CD4-positive, alpha-beta T cell (primary cell): ENCODE measurements at regions not wholly inside any gene's neighbourhood (a gene's known extent, or its start where the extent isn't known, plus 50 kb on each side); places are given as distances from the start of the nearest gene placed in this dataset.

Source experiments
- ATAC-seq: fragments of 200-7000 bp; cut with Tn5 transposase; one replicate; pipeline ENCODE4 v1.10.0; 2022; ENCODE audit warnings: mild to moderate bottlenecking; ENCODE audit not compliant: poor library complexity
- CTCF ChIA-PET: fragments of 350-600 bp; sonication (Branson Sonifier 250); formaldehyde crosslinking; loops from one replicate; lab custom pipeline; 2021; ENCODE audit warnings: antibody characterized with exemption, inconsistent platforms; lab: Charles Lee
- POLR2A ChIA-PET: fragments of 350-600 bp; sonication (Branson Sonifier 250); formaldehyde crosslinking; loops from one replicate; lab custom pipeline; 2021; ENCODE audit warnings: antibody characterized with exemption, inconsistent platforms; lab: Charles Lee
- DNase-seq, 14 experiments: peaks; one replicate each; pipeline ENCODE4 v3.0.0-alpha.2; 2013 to 2020; ENCODE audit warnings: mixed read lengths in 2 of 14
- H3K27ac ChIP-seq, 2 donors: one replicate each; pipeline versions ENCODE4 v1.5.1 to v1.7.0; 2013; ENCODE audit warnings: low read length in 2 of 2, low read depth in 1 of 2, mild to moderate bottlenecking in 1 of 2
- H3K27me3 ChIP-seq, 2 experiments: 1 replicate in 1 of 2; 2 replicates in 1 of 2; pipeline versions ENCODE4 v1.6.1 to v1.7.0; 2013; ENCODE audit warnings: low read length in 2 of 2, control low read depth in 1 of 2, mild to moderate bottlenecking in 1 of 2, moderate library complexity in 1 of 2; ENCODE audit not compliant: insufficient read depth in 2 of 2, control insufficient read depth in 1 of 2
- H3K36me3 ChIP-seq: one replicate; pipeline ENCODE4 v1.6.1; 2013; ENCODE audit warnings: low read length, control low read depth; ENCODE audit not compliant: insufficient read depth
- H3K4me1 ChIP-seq: one replicate; pipeline ENCODE4 v1.6.1; 2013; ENCODE audit warnings: low read length, control low read depth; ENCODE audit not compliant: insufficient read depth
- H3K4me3 ChIP-seq: one replicate; pipeline ENCODE4 v1.5.1; 2013; ENCODE audit warnings: mild to moderate bottlenecking, low read length, moderate library complexity
- H3K9me3 ChIP-seq, 2 experiments: 1 replicate in 1 of 2; 2 replicates in 1 of 2; pipeline versions ENCODE4 v1.6.1 to v1.7.0; 2013; ENCODE audit warnings: low read length in 2 of 2, mild to moderate bottlenecking in 2 of 2, control low read depth in 1 of 2, moderate library complexity in 1 of 2; ENCODE audit not compliant: control insufficient read depth in 1 of 2, insufficient read depth in 1 of 2
- H3K27ac Mint-ChIP-seq: one replicate; pipeline ENCODE4 v1.8.0; 2020; ENCODE audit warnings: mixed read lengths
- H3K27me3 Mint-ChIP-seq: one replicate; pipeline ENCODE4 v1.8.0; 2021; ENCODE audit warnings: mixed read lengths
- H3K36me3 Mint-ChIP-seq: one replicate; pipeline ENCODE4 v1.8.0; 2021; ENCODE audit warnings: low read depth, mixed read lengths
- H3K4me1 Mint-ChIP-seq: one replicate; pipeline ENCODE4 v1.8.0; 2021; ENCODE audit warnings: low read depth, mixed read lengths
- H3K4me3 Mint-ChIP-seq: one replicate; pipeline ENCODE4 v1.8.0; 2020; ENCODE audit warnings: mild to moderate bottlenecking, mixed read lengths
- H3K9me3 Mint-ChIP-seq: one replicate; pipeline ENCODE4 v1.8.0; 2020; ENCODE audit warnings: mixed read lengths
- intact Hi-C, 2 experiments: fragments of 100-400 bp; cut with DNase I in 1 of 2; cut with micrococcal nuclease in 1 of 2; formaldehyde crosslinking; loops; one replicate each; pipeline versions ENCODE4 v1.15.1 to v1.9.0; 2023 to 2025; cut with DNase I, micrococcal nuclease
- TF ChIP-seq, protein P1 (sequence below): fragments of 200-600 bp; IDR thresholded peaks from one replicate; pipeline ENCODE4 v1.8.0; 2022; ENCODE audit warnings: antibody characterized with exemption, mild to moderate bottlenecking

DNA sequence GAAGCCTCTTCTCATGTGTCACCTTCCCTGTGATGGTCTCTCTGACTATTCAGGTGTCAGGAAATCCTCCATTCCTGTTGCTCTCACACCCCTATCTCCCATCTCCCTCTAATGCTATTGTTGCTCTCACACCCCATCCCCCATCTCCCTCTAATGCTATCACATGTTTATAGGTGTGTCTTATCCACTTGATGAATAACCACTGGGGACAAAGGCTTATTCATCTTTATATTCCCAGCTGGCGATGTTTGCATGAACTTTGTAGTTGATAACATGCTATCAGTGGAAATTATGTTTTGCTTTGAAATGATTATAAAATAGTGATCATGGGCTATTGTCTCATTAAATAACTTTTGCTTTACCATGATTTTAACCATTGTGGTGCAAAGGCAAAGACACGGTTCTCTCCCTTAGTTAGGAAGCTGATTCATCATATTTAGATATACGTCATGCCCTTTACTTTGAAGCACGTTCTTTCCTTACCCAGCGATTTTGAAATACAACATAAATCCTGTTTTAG, 220.5 kb downstream of the PMAIP1 start:
- CTCF ChIA-PET = no interaction called here
- no peak for DNase-seq
- Mint-ChIP-seq H3K27me3 (no peaks in the 10 kb centered on the region), H3K4me3 (no peak overlapping the region), H3K36me3 (no peaks in the 10 kb centered on the region), H3K9me3 (peaks cover 2% of the 10 kb centered on the region), H3K4me1 (no peaks in the 10 kb centered on the region), H3K27ac (no peak overlapping the region)
- no peaks in the 10 kb centered on the region for H3K36me3 ChIP-seq
- no peak overlapping the region for H3K4me3 ChIP-seq
- POLR2A ChIA-PET = no interaction called here
- TF ChIP-seq, protein P1, sequence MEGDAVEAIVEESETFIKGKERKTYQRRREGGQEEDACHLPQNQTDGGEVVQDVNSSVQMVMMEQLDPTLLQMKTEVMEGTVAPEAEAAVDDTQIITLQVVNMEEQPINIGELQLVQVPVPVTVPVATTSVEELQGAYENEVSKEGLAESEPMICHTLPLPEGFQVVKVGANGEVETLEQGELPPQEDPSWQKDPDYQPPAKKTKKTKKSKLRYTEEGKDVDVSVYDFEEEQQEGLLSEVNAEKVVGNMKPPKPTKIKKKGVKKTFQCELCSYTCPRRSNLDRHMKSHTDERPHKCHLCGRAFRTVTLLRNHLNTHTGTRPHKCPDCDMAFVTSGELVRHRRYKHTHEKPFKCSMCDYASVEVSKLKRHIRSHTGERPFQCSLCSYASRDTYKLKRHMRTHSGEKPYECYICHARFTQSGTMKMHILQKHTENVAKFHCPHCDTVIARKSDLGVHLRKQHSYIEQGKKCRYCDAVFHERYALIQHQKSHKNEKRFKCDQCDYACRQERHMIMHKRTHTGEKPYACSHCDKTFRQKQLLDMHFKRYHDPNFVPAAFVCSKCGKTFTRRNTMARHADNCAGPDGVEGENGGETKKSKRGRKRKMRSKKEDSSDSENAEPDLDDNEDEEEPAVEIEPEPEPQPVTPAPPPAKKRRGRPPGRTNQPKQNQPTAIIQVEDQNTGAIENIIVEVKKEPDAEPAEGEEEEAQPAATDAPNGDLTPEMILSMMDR = no peak
- ATAC-seq = no peak
- H3K4me1 ChIP-seq = no peaks in the 10 kb centered on the region
- H3K27ac ChIP-seq = no peak overlapping the region
- H3K9me3 ChIP-seq = no peaks in the 10 kb centered on the region
- intact Hi-C loops = no loop called here
- H3K27me3 ChIP-seq = no peaks in the 10 kb centered on the region

DNA sequence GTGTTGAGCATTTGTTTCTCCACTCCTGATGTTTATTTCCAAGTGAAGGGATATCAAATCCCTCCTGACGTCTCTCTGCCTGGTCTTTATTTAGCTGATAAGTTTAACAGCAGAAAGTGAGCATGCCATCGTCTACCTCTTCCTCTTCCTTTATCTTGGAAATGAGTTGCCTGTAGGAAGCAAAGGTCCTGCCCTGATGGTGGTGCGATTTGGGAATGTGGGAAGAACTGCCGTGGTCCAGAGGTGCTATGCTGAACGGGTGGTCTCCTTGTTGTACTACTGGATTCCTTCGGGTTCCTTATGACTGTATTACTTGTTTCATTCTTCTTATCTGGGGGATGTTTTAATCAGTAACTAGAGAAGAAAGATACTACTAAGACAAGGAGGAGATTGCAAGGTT, 217.5 kb downstream of the PMAIP1 start:
- no peaks in the 10 kb centered on the region for H3K27me3 ChIP-seq
- H3K9me3 ChIP-seq = no peaks in the 10 kb centered on the region
- no peak overlapping the region for H3K27ac Mint-ChIP-seq
- ATAC-seq = no peak
- no peaks in the 10 kb centered on the region for H3K4me1 Mint-ChIP-seq
- peaks cover 2% of the 10 kb centered on the region for H3K9me3 Mint-ChIP-seq
- no peaks in the 10 kb centered on the region for H3K36me3 Mint-ChIP-seq
- TF ChIP-seq, protein P1 = no peak
- DNase-seq = no peak
- no peak overlapping the region for H3K4me3 ChIP-seq
- ChIA-PET CTCF (no interaction called here), POLR2A (no interaction called here)
- no peak overlapping the region for H3K27ac ChIP-seq
- no peaks in the 10 kb centered on the region for H3K4me1 ChIP-seq
- H3K4me3 Mint-ChIP-seq = no peak overlapping the region
- intact Hi-C loops = no loop called here
- H3K27me3 Mint-ChIP-seq = no peaks in the 10 kb centered on the region
- no peaks in the 10 kb centered on the region for H3K36me3 ChIP-seq

DNA sequence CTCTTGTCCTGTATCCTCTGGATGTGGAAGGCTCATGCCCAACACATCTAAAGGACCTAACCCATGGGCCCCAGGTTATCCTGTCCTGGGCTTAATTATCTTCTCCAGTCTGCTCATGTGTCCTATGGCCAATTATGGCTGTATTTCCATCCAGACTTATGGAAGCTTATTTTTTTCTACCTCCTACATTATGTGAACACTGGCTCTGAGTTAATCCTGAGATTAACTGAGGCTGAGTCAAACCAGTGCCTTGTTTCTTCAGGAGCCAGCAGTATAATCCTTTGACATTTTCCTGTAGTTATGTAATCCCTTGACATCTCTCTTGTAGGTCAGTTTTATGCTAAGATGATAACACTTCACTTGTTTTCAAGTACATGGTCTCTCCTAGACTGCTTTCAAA, 213.6 kb downstream of the PMAIP1 start:
- no peak overlapping the region for H3K4me3 ChIP-seq
- intact Hi-C loops = no loop called here
- Mint-ChIP-seq H3K4me1 (no peaks in the 10 kb centered on the region), H3K36me3 (no peaks in the 10 kb centered on the region), H3K27ac (no peak overlapping the region), H3K9me3 (no peaks in the 10 kb centered on the region), H3K27me3 (no peaks in the 10 kb centered on the region), H3K4me3 (no peak overlapping the region)
- no peaks in the 10 kb centered on the region for H3K27me3 ChIP-seq
- ATAC-seq (no peak), DNase-seq (no peak)
- no peak overlapping the region for H3K27ac ChIP-seq
- no peaks in the 10 kb centered on the region for H3K36me3 ChIP-seq
- no peaks in the 10 kb centered on the region for H3K4me1 ChIP-seq
- CTCF ChIA-PET = no interaction called here
- TF ChIP-seq, protein P1 = no peak
- H3K9me3 ChIP-seq = no peaks in the 10 kb centered on the region
- POLR2A ChIA-PET = no interaction called here
